GM19238 (cell line): ENCODE measurements at regions not wholly inside any gene's neighbourhood (a gene's known extent, or its start where the extent isn't known, plus 50 kb on each side); places are given as distances from the start of the nearest gene placed in this dataset.
"Not testable (repeated sequence)": the region's sequence is repeated elsewhere in the genome, so short reads cannot be mapped to it uniquely, and the experiment has no call there.

Experiments used
- DNase-seq: peaks from one replicate; pipeline ENCODE4 v3.0.0; 2011; ENCODE audit warnings: low spot score; ENCODE audit not compliant: insufficient read length

DNA sequence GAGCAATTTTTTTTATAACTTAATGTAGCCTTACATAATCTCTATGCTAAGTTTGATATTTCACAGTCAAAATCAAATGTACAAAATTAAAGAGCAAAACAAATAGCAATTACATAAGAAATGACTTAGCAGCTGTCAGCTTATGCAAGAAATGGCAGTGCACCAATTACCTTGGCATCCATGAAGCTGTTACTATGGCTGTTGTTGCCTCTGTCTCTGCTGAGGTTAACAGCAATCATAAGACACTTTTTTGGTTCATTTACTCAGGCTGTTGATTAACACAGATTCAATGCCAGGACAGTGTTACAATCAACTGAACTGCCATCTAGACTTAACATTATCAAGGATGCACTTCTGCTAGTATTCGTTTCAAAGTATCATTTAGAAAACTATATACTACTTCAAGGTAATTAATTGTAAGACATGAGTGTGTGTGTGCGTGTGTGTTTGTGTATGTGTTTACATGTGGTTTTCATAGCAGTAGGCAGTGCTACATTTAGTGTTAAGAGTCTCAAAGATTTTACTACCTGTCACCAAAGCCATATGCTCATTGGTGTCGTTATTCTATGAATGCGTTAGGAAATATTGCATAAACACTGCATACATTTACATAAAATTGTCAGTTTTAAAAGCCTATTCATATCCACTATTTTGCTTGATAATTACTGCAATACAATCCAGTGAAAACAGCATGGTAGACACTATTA, 1084.2 kb upstream of the COX7C start:
- DNase-seq: no peak

DNA sequence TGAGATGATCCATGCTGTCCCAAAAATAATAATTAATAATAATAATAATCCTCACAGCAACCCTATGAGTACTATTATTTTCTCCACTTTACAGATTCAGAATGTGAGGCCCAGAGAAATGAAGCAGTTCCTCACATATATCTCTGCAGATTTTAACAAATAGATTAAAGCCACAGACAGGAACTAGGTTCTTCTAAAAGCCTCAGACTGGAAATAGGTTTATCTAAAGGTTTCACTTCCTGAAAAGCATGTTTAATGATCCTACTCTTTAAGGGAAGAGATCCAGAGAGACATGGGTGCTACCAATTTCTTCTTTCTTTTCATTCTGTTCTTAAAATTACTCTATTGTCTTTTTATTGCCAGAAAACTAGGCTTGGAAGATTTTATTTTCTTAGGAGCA, 1079.4 kb upstream of the COX7C start:
- no peak for DNase-seq

DNA sequence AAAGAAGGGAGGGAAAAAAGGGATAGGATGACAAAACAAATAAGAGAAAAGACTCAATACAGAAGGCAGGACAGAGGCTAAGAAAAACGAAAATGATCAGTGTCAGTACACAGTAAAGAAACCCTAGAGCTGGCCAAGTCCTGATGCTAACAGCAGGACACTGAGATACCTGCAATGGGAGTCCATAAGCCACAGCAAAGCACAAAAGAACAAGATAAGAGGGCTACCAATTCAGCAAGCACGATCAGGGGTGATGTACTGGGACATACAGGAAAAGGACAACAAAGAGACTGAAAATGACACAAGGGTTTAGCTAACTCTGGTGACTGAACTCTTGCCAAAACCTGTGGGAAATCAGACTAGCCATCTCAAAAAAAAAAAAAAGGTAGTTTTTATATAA, 1072.6 kb upstream of the COX7C start:
- no peak for DNase-seq

DNA sequence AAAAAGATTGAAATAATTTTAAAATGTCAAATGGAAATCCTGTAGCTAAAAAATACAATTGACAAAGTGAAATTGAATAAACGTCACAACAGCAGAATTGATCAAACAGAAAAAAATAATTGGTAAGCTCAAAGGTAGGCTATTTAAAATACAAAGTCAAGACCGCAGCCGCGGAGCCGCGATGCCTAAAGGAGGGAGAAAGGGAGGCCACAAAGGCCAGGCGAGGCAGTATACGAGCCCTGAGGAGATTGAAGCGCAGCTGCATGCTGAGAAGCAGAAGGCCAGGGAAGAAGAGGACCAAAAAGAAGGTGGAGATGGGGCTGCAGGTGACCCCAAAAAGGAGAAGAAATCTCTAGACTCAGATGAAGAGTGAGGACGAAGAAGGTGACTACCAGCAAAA, 1068.5 kb upstream of the COX7C start:
- DNase-seq: no peak

- no peak for DNase-seq
These were observed 1067.7 kb upstream of the COX7C start for GRCh38 chr5:85549836-85550599.

DNA sequence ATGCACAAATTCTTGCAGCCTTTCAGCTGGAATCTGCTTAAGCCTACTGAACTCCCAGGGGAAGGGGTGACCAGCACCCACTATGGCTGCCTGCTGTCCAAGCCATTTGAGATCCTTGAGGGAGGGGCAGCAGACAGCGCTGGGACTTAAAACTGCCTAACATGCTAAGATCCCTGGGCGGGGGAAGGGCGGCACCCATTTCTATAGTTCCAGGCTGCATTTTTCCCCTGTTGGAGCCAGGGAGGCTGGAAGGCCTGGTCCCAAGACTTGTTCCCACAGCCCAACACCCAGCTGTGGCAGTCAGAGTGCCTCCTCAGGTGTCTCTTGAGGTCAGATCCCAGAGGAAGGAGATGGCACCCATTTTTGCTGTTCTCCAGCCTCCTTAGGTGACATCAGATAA, 1061.3 kb upstream of the COX7C start:
- DNase-seq: no peak

- no peak for DNase-seq
These were observed 1041.1 kb upstream of the COX7C start for GRCh38 chr5:85576666-85577065.

DNA sequence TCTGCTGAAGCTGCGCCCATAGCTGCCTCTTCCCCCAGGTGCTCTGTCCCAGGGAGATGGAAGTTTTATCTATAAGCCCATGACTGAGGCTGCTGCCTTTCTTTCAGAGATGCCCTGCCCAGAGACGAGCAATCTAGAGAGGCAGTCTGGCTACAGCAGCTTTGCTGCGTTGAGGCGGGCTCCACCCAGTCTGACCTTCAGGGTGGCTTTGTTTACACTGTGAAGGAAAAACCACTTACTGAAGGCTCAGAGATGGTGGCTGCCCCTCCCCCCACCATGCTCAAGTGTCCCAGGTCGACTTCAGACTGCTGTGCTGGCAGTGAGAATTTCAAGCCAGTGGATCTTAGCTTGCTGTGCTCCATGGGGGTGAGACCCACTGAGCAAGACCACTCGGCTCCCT, 1029.9 kb upstream of the COX7C start:
- DNase-seq: not testable (repeated sequence)

DNA sequence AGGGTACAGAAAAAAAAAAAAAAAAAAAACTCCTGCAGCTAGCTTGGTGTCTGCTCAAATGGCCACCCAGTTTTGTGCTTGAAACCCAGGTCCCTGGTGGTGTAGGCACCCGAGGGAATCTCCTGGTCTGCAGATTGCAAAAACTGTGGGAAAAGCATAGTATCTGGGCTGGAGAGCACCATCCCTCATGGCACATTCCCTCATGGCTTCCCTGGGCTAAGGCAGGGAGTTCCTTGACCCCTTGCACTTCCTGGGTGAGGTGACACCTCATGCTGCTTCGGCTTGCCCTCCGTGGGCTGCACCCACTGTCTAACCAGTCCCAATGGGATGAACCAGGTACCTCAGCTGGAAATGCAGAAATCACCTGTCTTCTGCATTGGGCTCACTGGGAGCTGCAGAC, 1029.5 kb upstream of the COX7C start:
- not testable (repeated sequence) for DNase-seq

GRCh38 chr5:85590764-85591163, 1027.0 kb upstream of the COX7C start:
- DNase-seq: no peak

- no peak for DNase-seq
These were observed 1026.4 kb upstream of the COX7C start for GRCh38 chr5:85591311-85591710.

DNA sequence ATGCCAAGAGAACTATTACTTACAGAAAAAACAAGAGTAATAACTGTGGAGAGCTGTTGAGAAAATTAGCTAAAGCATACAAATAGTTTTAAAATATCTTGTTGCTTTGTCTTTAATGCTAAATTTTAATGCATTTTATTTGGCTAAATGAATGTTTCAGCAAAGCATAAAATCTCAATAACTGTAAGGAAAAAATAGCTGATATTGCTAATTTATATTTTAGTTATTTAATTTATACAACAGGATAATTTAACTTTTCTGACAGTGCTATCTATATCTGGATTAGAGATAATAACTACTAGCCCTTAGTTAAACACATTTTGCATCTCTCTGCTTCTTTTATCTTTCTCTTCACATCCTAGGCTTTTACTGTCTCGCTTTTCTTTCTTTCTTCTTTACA, 1014.9 kb upstream of the COX7C start:
- DNase-seq: no peak

- DNase-seq: no peak
These were observed 1013.4 kb upstream of the COX7C start for GRCh38 chr5:85604378-85604777.

DNA sequence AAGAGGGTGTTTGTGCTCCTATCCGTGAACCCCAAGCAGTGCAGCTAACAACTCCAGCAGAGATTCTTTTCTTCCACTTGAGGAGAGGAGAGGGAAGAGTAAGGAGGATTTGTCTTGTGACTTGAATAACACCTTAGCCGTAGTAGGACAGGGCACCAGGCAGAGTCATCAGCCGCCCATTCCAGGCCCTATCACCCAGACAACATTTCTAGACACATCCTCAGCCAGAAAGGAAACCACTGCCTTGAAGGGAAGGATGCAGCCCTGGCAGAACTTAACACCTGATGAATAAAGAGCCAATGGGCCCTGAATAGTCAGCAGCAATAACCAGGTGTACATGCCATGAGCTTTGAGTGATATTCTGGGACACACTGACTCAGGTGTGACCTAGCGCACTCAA, 1013.0 kb upstream of the COX7C start:
- no peak for DNase-seq

GRCh38 chr5:85605381-85605780, 1012.4 kb upstream of the COX7C start:
- DNase-seq: no peak

DNA sequence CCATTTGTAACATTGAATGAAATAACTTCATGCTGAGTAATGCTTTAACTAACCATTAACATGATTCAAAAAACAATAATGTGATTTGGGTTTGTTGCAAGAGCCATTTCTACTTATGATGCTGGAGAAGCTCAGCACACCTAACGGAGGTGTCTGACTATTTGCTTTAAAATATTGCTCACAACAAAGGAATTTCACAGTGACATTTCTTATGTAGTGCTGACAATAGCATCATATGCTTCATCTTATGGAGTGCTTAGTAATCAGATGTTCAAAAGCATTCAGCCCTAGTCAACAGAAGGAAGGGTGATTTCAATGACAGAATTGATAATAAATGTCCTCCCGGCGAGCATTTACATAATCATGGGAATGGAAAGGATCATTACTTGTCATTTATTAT, 1003.3 kb upstream of the COX7C start:
- no peak for DNase-seq

GRCh38 chr5:85621668-85622067, 996.1 kb upstream of the COX7C start:
- DNase-seq: no peak

DNA sequence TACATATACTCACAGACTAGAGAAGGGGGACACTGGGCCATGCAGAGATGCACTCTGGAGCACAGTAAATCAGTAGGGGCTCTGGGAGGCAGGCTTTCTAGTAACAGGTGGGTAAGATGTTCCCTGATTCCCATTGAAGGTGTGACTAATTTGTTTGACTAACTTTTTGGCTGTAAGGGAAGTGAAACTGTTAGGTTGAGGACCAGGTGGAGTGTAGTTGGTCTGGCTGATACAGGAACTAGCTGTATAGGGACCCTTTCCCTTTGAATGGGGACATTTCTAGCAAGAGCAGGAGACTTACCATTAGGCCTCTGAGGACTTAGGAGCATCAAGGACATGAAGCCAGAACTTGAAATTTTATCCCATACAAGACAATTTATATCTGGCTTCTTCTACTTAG, 989.6 kb upstream of the COX7C start:
- no peak for DNase-seq

DNA sequence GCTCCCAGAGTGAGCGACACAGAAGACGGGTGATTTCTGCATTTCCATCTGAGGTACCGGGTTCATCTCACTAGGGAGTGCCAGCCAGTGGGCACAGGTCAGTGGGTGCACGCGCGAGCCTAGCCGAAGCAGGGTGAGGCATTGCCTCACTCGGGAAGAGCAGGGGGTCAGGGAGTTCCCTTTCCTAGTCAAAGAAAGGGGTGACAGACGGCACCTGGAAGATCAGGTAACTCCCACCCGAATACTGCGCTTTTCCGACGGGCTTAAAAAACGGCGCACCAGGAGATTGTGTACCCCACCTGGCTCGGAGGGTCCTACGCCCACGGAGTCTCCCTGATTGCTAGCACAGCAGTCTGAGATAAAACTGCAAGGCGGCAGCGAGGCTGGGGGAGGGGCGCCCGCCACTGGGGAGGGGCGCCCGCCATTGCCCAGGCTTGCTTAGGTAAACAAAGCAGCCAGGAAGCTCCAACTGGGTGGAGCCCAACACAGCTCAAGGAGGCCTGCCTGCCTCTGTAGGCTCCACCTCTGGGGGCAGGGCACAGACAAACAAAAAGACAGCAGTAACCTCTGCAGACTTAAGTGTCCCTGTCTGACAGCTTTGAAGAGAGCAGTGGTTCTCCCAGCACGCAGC, 979.1 kb upstream of the COX7C start:
- not testable (repeated sequence) for DNase-seq

GRCh38 chr5:85646036-85646435, 971.7 kb upstream of the COX7C start:
- no peak for DNase-seq

GRCh38 chr5:85646641-85647040, 971.1 kb upstream of the COX7C start:
- DNase-seq: no peak

- DNase-seq: no peak
These were observed 970.2 kb upstream of the COX7C start for GRCh38 chr5:85647349-85648127.
